Panc1 (cell line): ENCODE measurements at regions not wholly inside any gene's neighbourhood (a gene's known extent, or its start where the extent isn't known, plus 50 kb on each side); places are given as distances from the start of the nearest gene placed in this dataset.

ENCODE experiments used
- ATAC-seq: fragments of 200-7000 bp; cut with Tn5 transposase; 2 replicates; pipeline ENCODE4 v1.9.1; 2020; ENCODE audit warnings: mild to moderate bottlenecking, moderate library complexity
- BruUV-seq: library from RNA; stranded (reverse); fragments of 400-500 nt; replicated peaks from 2 replicates; lab custom pipeline; 2021; lab: Mats Ljungman, UMichigan
- CTCF ChIA-PET: fragments of 300-600 bp; sonication (Branson Sonifier 250); formaldehyde crosslinking; loops from one replicate; lab custom pipeline; 2022; ENCODE audit warnings: antibody characterized with exemption; lab: Charles Lee
- POLR2A ChIA-PET: fragments of 300-600 bp; sonication (Branson Sonifier 250); formaldehyde crosslinking; loops from one replicate; lab custom pipeline; 2022; ENCODE audit warnings: antibody characterized with exemption; lab: Charles Lee
- DNase-seq: peaks from one replicate; pipeline ENCODE4 v3.0.0-alpha.2; 2010; ENCODE audit warnings: low read depth, low spot score
- H3K27ac ChIP-seq: 2 replicates; pipeline ENCODE4 v1.5.1; 2011; ENCODE audit warnings: mild to moderate bottlenecking, low read length, inconsistent platforms
- H3K27me3 ChIP-seq: fragments of 200-500 bp; sonication (Bioruptor generic); 2 replicates; pipeline ENCODE4 v1.6.0; 2014; ENCODE audit warnings: low read length, inconsistent platforms; ENCODE audit not compliant: control insufficient read depth, insufficient read depth
- H3K36me3 ChIP-seq: fragments of 200-500 bp; sonication (Bioruptor generic); 2 replicates; pipeline ENCODE4 v1.5.1; 2014; ENCODE audit warnings: inconsistent platforms, mild to moderate bottlenecking, low read length, moderate library complexity; ENCODE audit not compliant: control insufficient read depth, insufficient read depth
- H3K4me1 ChIP-seq: 2 replicates; pipeline ENCODE4 v1.5.1; 2011; ENCODE audit warnings: inconsistent platforms, mild to moderate bottlenecking, low read length, moderate library complexity; ENCODE audit not compliant: control insufficient read depth, insufficient read depth
- H3K4me3 ChIP-seq, 2 experiments: 2 replicates each; pipeline ENCODE4 v1.5.1; 2011 to 2012; ENCODE audit warnings: low read depth in 2 of 2, low read length in 2 of 2, mild to moderate bottlenecking in 2 of 2, inconsistent platforms in 1 of 2, moderate library complexity in 1 of 2
- H3K9me3 ChIP-seq: fragments of 200-500 bp; sonication (Bioruptor generic); 2 replicates; pipeline ENCODE4 v1.5.1; 2014; ENCODE audit warnings: low read depth, mild to moderate bottlenecking, inconsistent platforms, low read length, moderate library complexity; ENCODE audit not compliant: control insufficient read depth, insufficient read depth
- POLR2AphosphoS5 ChIP-seq: IDR thresholded peaks from 2 replicates; pipeline ENCODE4 v1.6.1; 2012; ENCODE audit warnings: mild to moderate bottlenecking, low read depth, low read length, moderate library complexity
- SIN3A ChIP-seq: IDR thresholded peaks from 2 replicates; pipeline ENCODE4 v1.6.1; 2012; ENCODE audit warnings: low read depth, mild to moderate bottlenecking, low read length, moderate library complexity, borderline replicate concordance; ENCODE audit not compliant: insufficient read depth
- TCF7L2 ChIP-seq: IDR thresholded peaks from 2 replicates; pipeline ENCODE4 v1.6.1; 2011; ENCODE audit warnings: mild to moderate bottlenecking, low read depth, low read length, inconsistent platforms
- in situ Hi-C: cut with HindIII; loops from 2 replicates; pipeline ENCODE4 v1.10.0; 2016; ENCODE audit warnings: low sequenced_read_pairs, low pct_unique_long_range_greater_than_20kb
- intact Hi-C: fragments of 100-400 bp; cut with micrococcal nuclease; formaldehyde crosslinking; loops from one replicate; pipeline ENCODE4 v1.10.0; 2022; ENCODE audit not compliant: unreplicated experiment
- TF ChIP-seq, protein P1 (sequence below): fragments of 450-650 bp; IDR thresholded peaks from 2 replicates; pipeline ENCODE4 v1.5.1; 2017; ENCODE audit warnings: mild to moderate bottlenecking
- TF ChIP-seq, protein P2 (sequence below), 2 experiments: IDR thresholded peaks; 2 replicates each; pipeline ENCODE4 v1.6.1; 2011 to 2012; ENCODE audit warnings: low read depth in 2 of 2, control low read depth in 1 of 2, low read length in 1 of 2, mild to moderate bottlenecking in 1 of 2, moderate library complexity in 1 of 2; ENCODE audit not compliant: insufficient read depth in 1 of 2

DNA sequence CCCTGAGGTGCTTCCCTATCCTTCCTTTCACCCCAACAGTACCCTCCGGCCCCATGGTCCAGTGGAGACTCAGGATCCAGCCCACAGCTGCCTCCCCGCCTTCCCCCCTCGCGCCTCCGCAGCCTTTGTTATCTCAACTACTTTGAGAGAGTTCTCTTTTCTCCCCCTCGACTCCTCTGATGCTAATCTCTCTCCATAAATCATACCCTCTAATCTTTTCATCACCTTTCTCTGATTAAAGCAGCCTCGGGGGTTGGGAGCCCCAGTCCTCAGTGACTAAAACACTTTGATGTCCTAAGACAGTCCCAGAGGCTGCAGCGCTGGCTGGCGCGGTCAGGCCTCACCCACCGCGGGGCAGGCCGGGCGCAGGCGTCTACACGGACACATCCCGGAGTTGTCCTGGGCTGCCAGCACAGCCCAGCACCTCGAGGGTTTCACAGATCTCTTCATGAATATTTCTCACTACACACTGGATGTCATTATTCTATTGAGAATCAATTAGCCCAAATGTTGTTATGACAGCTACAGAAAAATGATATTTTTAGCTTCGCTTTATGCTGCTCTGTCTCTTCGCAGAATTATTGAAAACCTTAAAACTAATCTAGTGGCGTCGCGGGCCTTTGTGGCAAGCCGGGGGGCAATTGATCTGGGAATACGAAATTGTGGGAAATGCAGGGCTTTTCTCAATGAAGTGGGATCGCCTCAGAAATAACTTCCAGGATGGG is 289.5 kb downstream of the RRAGC start:
- no peak overlapping the region for H3K27ac ChIP-seq
- POLR2A ChIA-PET = no interaction called here
- no peaks in the 10 kb centered on the region for H3K36me3 ChIP-seq
- no peak for ATAC-seq
- BruUV-seq = no TSS peak
- DNase-seq = no peak
- H3K9me3 ChIP-seq = no peaks in the 10 kb centered on the region
- H3K27me3 ChIP-seq = peaks cover 3% of the 10 kb centered on the region
- in situ Hi-C loops (no loop called here), intact Hi-C loops (no loop called here)
- CTCF ChIA-PET = no interaction called here
- no peak overlapping the region for H3K4me3 ChIP-seq
- TF ChIP-seq, protein P1, sequence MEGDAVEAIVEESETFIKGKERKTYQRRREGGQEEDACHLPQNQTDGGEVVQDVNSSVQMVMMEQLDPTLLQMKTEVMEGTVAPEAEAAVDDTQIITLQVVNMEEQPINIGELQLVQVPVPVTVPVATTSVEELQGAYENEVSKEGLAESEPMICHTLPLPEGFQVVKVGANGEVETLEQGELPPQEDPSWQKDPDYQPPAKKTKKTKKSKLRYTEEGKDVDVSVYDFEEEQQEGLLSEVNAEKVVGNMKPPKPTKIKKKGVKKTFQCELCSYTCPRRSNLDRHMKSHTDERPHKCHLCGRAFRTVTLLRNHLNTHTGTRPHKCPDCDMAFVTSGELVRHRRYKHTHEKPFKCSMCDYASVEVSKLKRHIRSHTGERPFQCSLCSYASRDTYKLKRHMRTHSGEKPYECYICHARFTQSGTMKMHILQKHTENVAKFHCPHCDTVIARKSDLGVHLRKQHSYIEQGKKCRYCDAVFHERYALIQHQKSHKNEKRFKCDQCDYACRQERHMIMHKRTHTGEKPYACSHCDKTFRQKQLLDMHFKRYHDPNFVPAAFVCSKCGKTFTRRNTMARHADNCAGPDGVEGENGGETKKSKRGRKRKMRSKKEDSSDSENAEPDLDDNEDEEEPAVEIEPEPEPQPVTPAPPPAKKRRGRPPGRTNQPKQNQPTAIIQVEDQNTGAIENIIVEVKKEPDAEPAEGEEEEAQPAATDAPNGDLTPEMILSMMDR = no peak
- no peak for TF ChIP-seq POLR2AphosphoS5
- no peak for TF ChIP-seq SIN3A
- TF ChIP-seq, protein P2, sequence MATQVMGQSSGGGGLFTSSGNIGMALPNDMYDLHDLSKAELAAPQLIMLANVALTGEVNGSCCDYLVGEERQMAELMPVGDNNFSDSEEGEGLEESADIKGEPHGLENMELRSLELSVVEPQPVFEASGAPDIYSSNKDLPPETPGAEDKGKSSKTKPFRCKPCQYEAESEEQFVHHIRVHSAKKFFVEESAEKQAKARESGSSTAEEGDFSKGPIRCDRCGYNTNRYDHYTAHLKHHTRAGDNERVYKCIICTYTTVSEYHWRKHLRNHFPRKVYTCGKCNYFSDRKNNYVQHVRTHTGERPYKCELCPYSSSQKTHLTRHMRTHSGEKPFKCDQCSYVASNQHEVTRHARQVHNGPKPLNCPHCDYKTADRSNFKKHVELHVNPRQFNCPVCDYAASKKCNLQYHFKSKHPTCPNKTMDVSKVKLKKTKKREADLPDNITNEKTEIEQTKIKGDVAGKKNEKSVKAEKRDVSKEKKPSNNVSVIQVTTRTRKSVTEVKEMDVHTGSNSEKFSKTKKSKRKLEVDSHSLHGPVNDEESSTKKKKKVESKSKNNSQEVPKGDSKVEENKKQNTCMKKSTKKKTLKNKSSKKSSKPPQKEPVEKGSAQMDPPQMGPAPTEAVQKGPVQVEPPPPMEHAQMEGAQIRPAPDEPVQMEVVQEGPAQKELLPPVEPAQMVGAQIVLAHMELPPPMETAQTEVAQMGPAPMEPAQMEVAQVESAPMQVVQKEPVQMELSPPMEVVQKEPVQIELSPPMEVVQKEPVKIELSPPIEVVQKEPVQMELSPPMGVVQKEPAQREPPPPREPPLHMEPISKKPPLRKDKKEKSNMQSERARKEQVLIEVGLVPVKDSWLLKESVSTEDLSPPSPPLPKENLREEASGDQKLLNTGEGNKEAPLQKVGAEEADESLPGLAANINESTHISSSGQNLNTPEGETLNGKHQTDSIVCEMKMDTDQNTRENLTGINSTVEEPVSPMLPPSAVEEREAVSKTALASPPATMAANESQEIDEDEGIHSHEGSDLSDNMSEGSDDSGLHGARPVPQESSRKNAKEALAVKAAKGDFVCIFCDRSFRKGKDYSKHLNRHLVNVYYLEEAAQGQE (IDR thresholded peaks at IDR 0.05; ENCODE audit: insufficient read depth in 1 of 2, low read depth in 2 of 2, low read length in 1 of 2) = no peak
- no peak for TF ChIP-seq TCF7L2
- no peaks in the 10 kb centered on the region for H3K4me1 ChIP-seq

DNA sequence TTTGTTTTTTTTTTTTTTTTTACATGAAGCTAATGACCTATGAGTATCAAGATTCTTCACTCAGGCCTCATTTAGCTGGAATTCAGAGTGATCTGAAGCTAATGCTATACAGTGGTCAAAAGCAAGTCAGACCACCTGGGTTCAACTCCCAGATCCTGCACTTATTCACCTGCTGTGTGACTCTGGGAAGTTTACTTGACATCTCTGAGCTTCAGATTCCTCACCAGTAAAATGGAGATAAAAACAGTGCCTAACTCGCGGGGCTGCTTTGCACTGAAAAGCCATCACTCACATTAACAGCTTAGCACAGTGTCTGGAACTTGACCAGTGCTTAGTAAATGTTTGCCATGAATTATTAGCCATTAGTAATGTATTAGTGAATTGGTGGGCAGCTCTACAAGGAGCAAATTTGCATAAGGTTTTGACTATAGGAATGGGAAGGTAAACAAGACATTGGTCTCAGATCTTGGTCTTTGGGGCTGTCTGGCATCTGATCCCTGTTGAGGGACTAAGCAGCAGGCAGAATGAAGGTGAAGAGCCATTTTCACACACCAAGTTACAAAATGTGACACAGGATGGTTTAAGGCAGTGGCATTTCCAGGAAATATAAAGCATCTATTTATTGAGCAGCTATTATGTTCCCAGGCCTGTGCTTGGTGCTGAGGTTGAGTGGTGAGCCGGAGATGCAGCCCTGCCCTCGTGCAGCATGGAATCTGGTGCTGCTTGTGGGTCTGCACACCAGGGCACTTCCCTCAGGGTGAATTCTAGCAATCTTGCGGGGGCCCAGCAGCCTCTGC is 291.3 kb downstream of the RRAGC start:
- ChIA-PET CTCF (no interaction called here), POLR2A (no interaction called here)
- H3K27me3 ChIP-seq = peaks cover 3% of the 10 kb centered on the region
- intact Hi-C loops (no loop called here), in situ Hi-C loops (no loop called here)
- H3K4me3 ChIP-seq = no peak overlapping the region
- H3K9me3 ChIP-seq = no peaks in the 10 kb centered on the region
- no TSS peak for BruUV-seq
- no peak for DNase-seq
- no peak overlapping the region for H3K27ac ChIP-seq
- H3K4me1 ChIP-seq = no peaks in the 10 kb centered on the region
- no peak for ATAC-seq
- no peaks in the 10 kb centered on the region for H3K36me3 ChIP-seq
- TF ChIP-seq, protein P1 = no peak
- TF ChIP-seq POLR2AphosphoS5 = no peak
- no peak for TF ChIP-seq TCF7L2
- TF ChIP-seq, protein P2 (IDR thresholded peaks at IDR 0.05; ENCODE audit: insufficient read depth in 1 of 2, low read depth in 2 of 2, low read length in 1 of 2) = no peak
- TF ChIP-seq SIN3A = no peak
